Breast epithelium (tissue), 3 donors: ENCODE measurements at regions not wholly inside any gene's neighbourhood (a gene's known extent, or its start where the extent isn't known, plus 50 kb on each side); places are given as distances from the start of the nearest gene placed in this dataset.

Experiments
- CTCF ChIP-seq, 3 donors: fragments of 450-650 bp; IDR thresholded peaks; one replicate each; pipeline ENCODE4 v1.5.1; 2016 to 2017; ENCODE audit warnings: antibody characterized with exemption in 3 of 3, mild to moderate bottlenecking in 3 of 3, moderate library complexity in 3 of 3
- POLR2A ChIP-seq: fragments of 450-650 bp; IDR thresholded peaks from one replicate; pipeline ENCODE4 v1.6.1; 2016; ENCODE audit warnings: antibody characterized with exemption, mild to moderate bottlenecking, moderate library complexity
- POLR2AphosphoS5 ChIP-seq, 3 donors: sonication (generic); formaldehyde crosslinking; IDR thresholded peaks; one replicate each; pipeline ENCODE4 v1.6.1; 2017; ENCODE audit warnings: antibody characterized with exemption in 3 of 3

- no peak for TF ChIP-seq POLR2AphosphoS5 (IDR thresholded peaks at IDR 0.05)
- TF ChIP-seq CTCF (IDR thresholded peaks at IDR 0.05) = no peak
- no peak for TF ChIP-seq POLR2A
Observed at GRCh38 chr3:29026959-29027358, 253.9 kb upstream of the RBMS3 start.
